ENCODE measurements at regions not wholly inside any gene's neighbourhood (a gene's known extent, or its start where the extent isn't known, plus 50 kb on each side); places are given as distances from the start of the nearest gene placed in this dataset.

DNA sequence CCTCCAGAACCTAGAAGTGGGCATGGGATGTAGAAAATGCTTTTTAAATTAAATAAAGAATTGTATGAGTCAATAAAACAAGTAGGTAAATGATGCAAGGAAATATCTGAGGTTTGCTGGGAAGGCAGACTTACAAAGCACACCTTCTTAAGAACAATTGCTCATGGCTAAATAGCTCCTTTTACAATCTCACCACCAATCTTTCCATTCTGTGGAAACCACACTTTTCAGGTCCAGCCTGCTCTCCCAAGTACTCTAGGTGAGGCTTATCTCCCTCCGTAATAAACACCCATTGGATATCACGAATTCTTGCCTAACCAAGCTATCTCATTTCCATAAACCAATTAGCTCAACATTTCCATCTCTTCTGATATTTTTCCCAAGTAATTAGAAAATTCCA, 91.5 kb upstream of the SLC8A1 start:
- no peak for DNase-seq
- Histone ChIP-seq H3K27ac (no peak overlapping the region), H3K4me3 (no peak overlapping the region), H3K4me1 (no peaks in the 10 kb centered on the region), H3K36me3 (no peaks in the 10 kb centered on the region), H3K9me3 (no peaks in the 10 kb centered on the region), H3K27me3 (no peaks in the 10 kb centered on the region)
- intact Hi-C loops (cut with DNase I), result no loop called here
- TF ChIP-seq, protein P1, sequence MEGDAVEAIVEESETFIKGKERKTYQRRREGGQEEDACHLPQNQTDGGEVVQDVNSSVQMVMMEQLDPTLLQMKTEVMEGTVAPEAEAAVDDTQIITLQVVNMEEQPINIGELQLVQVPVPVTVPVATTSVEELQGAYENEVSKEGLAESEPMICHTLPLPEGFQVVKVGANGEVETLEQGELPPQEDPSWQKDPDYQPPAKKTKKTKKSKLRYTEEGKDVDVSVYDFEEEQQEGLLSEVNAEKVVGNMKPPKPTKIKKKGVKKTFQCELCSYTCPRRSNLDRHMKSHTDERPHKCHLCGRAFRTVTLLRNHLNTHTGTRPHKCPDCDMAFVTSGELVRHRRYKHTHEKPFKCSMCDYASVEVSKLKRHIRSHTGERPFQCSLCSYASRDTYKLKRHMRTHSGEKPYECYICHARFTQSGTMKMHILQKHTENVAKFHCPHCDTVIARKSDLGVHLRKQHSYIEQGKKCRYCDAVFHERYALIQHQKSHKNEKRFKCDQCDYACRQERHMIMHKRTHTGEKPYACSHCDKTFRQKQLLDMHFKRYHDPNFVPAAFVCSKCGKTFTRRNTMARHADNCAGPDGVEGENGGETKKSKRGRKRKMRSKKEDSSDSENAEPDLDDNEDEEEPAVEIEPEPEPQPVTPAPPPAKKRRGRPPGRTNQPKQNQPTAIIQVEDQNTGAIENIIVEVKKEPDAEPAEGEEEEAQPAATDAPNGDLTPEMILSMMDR (IDR thresholded peaks at IDR 0.05), result no peak
- TF ChIP-seq POLR2A (IDR thresholded peaks at IDR 0.05), result no peak
- WGBS, 2 donors, result 68 to 81% methylated on average over 2 of the region's 2 CpGs

DNA sequence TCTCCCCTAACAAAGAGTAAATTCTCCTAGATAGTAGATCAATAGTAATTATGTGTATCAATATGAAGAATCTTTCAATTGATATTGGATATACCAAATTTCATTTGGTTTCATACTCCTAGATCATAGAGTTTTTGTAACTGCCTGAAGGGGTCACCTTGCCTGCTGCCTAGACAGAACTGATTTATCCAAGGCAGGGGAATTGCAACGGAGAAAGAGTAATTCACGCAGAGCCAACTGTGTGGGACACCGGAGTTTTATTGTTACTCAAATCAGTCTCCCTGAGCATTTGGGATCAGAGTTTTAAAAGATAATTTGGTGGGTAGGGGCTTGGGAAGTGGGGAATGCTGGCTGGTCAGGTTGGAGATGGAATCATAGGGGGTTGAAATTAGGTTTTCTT, 92.2 kb upstream of the SLC8A1 start:
- intact Hi-C loops (cut with DNase I), result no loop called here
- H3K4me1 ChIP-seq, result no peaks in the 10 kb centered on the region
- no peak overlapping the region for H3K4me3 ChIP-seq
- H3K9me3 ChIP-seq, result no peaks in the 10 kb centered on the region
- no peaks in the 10 kb centered on the region for H3K36me3 ChIP-seq
- no peak for TF ChIP-seq POLR2A (IDR thresholded peaks at IDR 0.05)
- TF ChIP-seq, protein P1 (IDR thresholded peaks at IDR 0.05), result no peak
- H3K27ac ChIP-seq, result no peak overlapping the region
- WGBS, 2 donors, result 94 to 95% methylated on average over 3 of the region's 3 CpGs
- DNase-seq, result no peak
- no peaks in the 10 kb centered on the region for H3K27me3 ChIP-seq

DNA sequence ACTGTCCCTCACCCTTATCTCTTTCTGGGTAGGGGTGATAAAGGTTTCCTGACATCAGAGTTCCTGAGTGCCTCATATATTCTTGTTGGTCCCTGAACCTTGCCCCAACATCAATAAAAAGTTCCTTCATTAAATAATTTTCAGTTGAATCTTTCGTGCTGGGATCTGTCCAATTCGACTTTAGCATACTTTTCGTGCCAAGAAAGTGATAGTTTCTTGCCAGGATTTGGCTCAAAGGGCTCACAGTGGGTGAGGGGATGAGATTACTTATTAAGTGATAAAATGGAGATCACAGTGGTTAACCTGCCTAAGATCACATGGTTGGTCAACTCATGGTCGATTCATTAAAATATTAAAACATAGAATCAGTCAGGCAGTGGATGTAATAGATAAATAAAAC, 93.8 kb upstream of the SLC8A1 start:
- 62 to 76% methylated on average over 4 of the region's 4 CpGs for WGBS, 2 donors
- DNase-seq, result no peak
- Histone ChIP-seq H3K9me3 (no peaks in the 10 kb centered on the region), H3K27me3 (no peaks in the 10 kb centered on the region), H3K27ac (no peak overlapping the region), H3K4me3 (no peak overlapping the region), H3K4me1 (no peaks in the 10 kb centered on the region), H3K36me3 (no peaks in the 10 kb centered on the region)
- TF ChIP-seq POLR2A (IDR thresholded peaks at IDR 0.05), result no peak
- TF ChIP-seq, protein P1 (IDR thresholded peaks at IDR 0.05), result no peak
- intact Hi-C loops (cut with DNase I), result no loop called here

DNA sequence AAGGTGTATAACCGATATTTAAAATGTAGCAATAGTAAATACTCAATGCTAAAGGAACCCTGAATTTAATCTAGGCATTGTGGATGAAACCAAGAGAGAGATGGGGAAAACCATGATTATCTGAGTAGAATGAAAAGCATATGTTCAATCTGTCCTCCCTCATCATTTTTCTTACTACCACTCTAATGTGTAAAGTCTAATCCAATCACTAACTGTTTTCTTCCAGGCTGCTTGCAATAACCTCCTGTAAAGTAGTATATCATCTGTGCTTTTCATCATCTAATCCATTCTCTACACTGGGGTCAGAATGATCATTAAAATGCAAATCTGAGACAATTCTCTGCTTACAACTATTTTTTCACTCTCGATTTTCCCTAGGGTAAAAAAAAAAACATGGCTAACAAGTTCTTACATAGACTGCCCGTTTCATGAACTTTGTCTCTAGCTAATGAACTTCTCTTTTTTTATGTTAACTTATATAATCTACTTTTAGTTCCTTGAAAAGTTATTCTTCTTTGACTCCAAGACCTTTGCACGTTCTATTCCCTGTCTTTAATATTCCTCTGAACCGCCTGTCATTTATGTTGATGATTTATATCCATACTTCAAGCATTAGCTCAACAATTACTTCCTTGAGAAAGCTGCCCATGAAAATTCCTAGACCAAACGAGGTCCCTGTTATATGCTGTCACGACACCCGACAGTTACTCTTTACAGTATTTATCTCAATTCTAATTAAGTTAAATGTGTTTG, 94.7 kb upstream of the SLC8A1 start:
- TF ChIP-seq, protein P1 (IDR thresholded peaks at IDR 0.05), result no peak
- no peak for TF ChIP-seq POLR2A (IDR thresholded peaks at IDR 0.05)
- H3K27me3 ChIP-seq, result no peaks in the 10 kb centered on the region

DNA sequence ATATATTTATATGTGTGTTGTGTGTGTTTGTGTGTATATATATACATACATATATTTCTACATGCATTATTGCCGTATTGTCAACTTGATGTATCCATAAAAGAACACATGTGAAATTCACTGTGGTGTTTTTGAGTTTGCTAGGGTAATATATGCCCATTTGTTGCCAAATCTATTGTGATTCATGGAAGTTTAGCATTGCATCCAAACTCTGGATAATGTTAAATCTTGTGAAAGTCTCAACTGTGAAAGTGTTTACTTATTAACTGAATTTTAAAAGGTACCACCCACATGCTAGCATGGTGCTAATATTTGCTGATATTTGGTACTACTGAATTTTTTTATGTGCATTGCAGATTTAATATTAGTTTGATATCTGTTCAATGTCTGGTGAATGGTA, 96.6 kb upstream of the SLC8A1 start:
- H3K4me3 ChIP-seq, result no peak overlapping the region
- TF ChIP-seq POLR2A (IDR thresholded peaks at IDR 0.05), result no peak
- TF ChIP-seq, protein P1 (IDR thresholded peaks at IDR 0.05), result no peak
- H3K36me3 ChIP-seq, result no peaks in the 10 kb centered on the region
- H3K4me1 ChIP-seq, result no peaks in the 10 kb centered on the region
- H3K27me3 ChIP-seq, result no peaks in the 10 kb centered on the region
- intact Hi-C loops (cut with DNase I), result no loop called here
- DNase-seq, result no peak
- no peaks in the 10 kb centered on the region for H3K9me3 ChIP-seq
- no peak overlapping the region for H3K27ac ChIP-seq
- WGBS, 2 donors, result 97 to 100% methylated on average over 1 of the region's 1 CpG

More for the DNA sequence above, 94.7 kb upstream of the SLC8A1 start:
- Histone ChIP-seq H3K9me3 (no peaks in the 10 kb centered on the region), H3K4me1 (no peaks in the 10 kb centered on the region), H3K27ac (no peak overlapping the region), H3K36me3 (no peaks in the 10 kb centered on the region), H3K4me3 (no peak overlapping the region)
- no peak for DNase-seq
- intact Hi-C loops (cut with DNase I), result no loop called here
- WGBS, 2 donors, result 68 to 69% methylated on average over 8 of the region's 8 CpGs

Data from esophagus squamous epithelium (tissue), 5 donors.